HEK293 (cell line): ENCODE measurements at regions not wholly inside any gene's neighbourhood (a gene's known extent, or its start where the extent isn't known, plus 50 kb on each side); places are given as distances from the start of the nearest gene placed in this dataset.

Experiments
- KLF1 ChIP-seq: fragments of 450-650 bp; formaldehyde crosslinking; IDR thresholded peaks from 2 replicates; pipeline ENCODE4 v1.5.1; 2016; ENCODE audit warnings: missing biosample characterization, missing genetic modification characterization
- PRDM1 ChIP-seq: fragments of 450-650 bp; formaldehyde crosslinking; IDR thresholded peaks from 2 replicates; pipeline ENCODE4; 2016; ENCODE audit warnings: missing biosample characterization, missing genetic modification characterization
- PRDM4 ChIP-seq: fragments of 450-650 bp; formaldehyde crosslinking; IDR thresholded peaks from 2 replicates; pipeline ENCODE4 v1.5.1; 2017; ENCODE audit warnings: missing biosample characterization, missing genetic modification characterization
- REST ChIP-seq: fragments of 450-650 bp; formaldehyde crosslinking; IDR thresholded peaks from 2 replicates; pipeline ENCODE4 v1.5.1; 2016; ENCODE audit warnings: missing biosample characterization, missing genetic modification characterization
- ZNF777 ChIP-seq: fragments of 450-650 bp; formaldehyde crosslinking; IDR thresholded peaks from 2 replicates; pipeline ENCODE4 v1.5.1; 2017; ENCODE audit warnings: missing biosample characterization, missing genetic modification characterization, borderline replicate concordance

DNA sequence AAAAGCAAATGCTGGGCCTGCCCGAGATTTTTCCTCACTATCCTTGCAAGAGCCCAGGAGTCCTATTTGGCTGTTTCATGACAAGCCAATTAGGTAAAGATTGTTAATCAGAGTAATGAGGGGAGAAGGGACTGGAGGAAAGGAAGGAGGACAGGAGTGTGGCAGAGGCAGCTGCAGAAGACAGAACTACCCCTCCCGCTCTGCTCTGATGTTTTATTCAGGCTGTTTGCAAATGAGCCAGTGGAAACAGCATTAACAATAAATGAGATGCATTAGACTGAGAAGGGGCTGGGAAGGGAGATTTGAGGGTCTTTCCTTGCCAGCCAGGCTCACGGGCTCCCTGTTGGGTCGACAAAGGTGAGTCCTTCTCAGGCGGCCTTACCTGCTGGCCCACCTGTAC lies 421.0 kb upstream of the CCDC196 start:
- TF ChIP-seq PRDM4 (no peak), KLF1 (tag by site-specific recombination) (no peak), ZNF777 (tag by site-specific recombination) (no peak), PRDM1 (no peak), REST (tag by site-specific recombination) (no peak)
